ENCODE measurements at regions not wholly inside any gene's neighbourhood (a gene's known extent, or its start where the extent isn't known, plus 50 kb on each side); places are given as distances from the start of the nearest gene placed in this dataset.

DNA sequence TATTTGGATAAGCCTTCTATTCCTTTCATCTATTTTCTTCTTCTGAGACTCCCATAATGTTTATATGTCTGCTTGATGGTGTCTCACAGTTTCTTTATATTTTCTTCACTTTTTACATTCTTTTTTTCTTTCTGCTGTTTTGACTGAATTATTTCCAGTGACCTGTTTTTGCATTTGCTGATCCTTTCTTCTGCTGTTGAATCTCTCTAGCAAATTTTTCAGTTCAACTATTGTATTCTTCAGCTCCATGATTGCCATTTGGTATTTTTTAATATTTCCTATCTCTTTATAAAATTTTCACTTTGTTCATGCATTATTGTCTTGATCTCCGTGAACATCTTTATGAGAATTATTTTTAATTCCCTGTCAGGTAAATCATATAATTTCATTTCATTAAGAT is 122.3 kb upstream of the ST6GALNAC5 start:
- no peak overlapping the region for H3K27ac ChIP-seq
- no peak overlapping the region for H3K4me3 ChIP-seq
- no peaks in the 10 kb centered on the region for H3K4me1 ChIP-seq (ENCODE audit: low read depth)
- DNase-seq (ENCODE audit: low read depth in 1 of 2, low spot score in 1 of 2): no peak
- no peaks in the 10 kb centered on the region for H3K9me3 ChIP-seq (ENCODE audit: low read depth)
- TF ChIP-seq, protein P1, sequence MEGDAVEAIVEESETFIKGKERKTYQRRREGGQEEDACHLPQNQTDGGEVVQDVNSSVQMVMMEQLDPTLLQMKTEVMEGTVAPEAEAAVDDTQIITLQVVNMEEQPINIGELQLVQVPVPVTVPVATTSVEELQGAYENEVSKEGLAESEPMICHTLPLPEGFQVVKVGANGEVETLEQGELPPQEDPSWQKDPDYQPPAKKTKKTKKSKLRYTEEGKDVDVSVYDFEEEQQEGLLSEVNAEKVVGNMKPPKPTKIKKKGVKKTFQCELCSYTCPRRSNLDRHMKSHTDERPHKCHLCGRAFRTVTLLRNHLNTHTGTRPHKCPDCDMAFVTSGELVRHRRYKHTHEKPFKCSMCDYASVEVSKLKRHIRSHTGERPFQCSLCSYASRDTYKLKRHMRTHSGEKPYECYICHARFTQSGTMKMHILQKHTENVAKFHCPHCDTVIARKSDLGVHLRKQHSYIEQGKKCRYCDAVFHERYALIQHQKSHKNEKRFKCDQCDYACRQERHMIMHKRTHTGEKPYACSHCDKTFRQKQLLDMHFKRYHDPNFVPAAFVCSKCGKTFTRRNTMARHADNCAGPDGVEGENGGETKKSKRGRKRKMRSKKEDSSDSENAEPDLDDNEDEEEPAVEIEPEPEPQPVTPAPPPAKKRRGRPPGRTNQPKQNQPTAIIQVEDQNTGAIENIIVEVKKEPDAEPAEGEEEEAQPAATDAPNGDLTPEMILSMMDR (IDR thresholded peaks at IDR 0.05; ENCODE audit: low read depth, low read length): no peak
- no peaks in the 10 kb centered on the region for H3K36me3 ChIP-seq
- no peaks in the 10 kb centered on the region for H3K27me3 ChIP-seq

DNA sequence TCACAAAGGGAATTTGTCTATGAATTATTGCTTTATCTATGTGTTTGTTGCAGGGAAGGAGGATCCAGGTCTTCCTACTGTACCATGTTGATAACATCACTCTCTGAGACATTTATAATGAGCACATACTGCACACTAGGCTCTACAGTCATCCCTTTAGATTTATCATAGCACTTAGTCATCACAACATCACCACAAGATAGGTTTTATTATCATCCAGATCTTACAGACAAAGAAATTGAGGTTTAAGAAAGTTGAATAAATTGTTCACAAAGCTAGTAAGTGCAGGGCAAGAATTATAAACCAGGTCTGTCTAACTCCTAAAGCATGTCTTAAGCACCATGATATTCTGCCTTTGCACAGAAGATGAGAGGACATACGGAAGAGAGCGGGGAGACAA is 121.1 kb upstream of the ST6GALNAC5 start:
- Histone ChIP-seq H3K4me3 (no peak overlapping the region), H3K27ac (no peak overlapping the region), H3K36me3 (no peaks in the 10 kb centered on the region), H3K9me3 (ENCODE audit: low read depth) (no peaks in the 10 kb centered on the region), H3K4me1 (ENCODE audit: low read depth) (no peaks in the 10 kb centered on the region), H3K27me3 (no peaks in the 10 kb centered on the region)
- no peak for DNase-seq (ENCODE audit: low read depth in 1 of 2, low spot score in 1 of 2)
- TF ChIP-seq, protein P1 (IDR thresholded peaks at IDR 0.05; ENCODE audit: low read depth, low read length): no peak

DNA sequence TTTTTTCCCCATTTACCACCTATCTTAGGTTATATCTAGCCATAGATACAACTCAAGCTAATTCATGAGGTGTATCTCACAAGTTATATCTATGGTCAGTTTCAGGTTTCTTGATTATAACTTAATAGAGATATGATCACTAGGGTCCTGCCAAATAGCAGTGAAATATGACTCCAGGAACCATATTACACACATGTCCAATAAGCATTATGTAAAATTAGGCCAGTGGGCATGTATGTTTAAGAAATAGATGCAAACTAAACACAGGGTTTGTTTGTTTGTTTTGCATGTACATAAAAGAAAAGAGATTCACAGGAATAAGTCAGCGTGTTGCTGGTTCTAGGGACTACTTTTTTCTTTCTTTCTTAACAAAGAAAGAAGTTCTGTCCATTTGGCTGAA is 112.5 kb upstream of the ST6GALNAC5 start:
- Histone ChIP-seq H3K27ac (no peak overlapping the region), H3K36me3 (no peaks in the 10 kb centered on the region), H3K9me3 (ENCODE audit: low read depth) (no peaks in the 10 kb centered on the region), H3K4me3 (no peak overlapping the region), H3K4me1 (ENCODE audit: low read depth) (no peaks in the 10 kb centered on the region), H3K27me3 (no peaks in the 10 kb centered on the region)
- no peak for DNase-seq (ENCODE audit: low read depth in 1 of 2, low spot score in 1 of 2)
- TF ChIP-seq, protein P1 (IDR thresholded peaks at IDR 0.05; ENCODE audit: low read depth, low read length): no peak

DNA sequence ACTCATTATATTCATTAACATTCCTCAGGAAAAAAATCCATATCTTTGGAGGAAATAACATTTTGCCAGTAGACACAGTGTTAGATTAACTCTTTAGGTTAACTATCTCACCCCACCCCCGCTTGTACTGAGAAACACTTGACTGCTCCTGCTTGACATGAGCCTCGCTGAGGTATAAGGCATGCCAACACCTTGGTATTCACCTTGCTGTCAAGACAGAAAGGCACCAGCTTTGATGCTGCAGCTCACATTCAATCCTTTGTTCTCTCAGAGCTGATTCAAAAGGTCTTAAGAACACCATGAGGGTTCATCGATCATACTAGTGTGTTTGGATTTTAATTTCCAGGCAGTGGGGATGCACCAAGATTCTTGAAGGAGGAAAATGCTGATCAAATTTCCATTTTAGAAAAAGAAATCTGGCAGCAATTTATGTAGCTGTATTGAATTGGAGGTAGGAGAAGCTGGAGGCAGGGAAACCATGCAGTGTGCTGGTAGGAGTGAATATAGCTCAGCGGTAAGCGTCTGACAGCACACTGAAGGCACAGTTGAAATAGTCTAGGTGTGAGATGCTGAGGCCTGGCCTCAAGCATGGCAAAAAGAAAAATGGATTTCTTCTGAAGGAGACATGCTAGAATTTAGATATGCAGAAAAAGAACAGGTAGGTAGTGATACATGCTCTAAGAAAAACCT is 108.0 kb upstream of the ST6GALNAC5 start:
- Histone ChIP-seq H3K36me3 (no peaks in the 10 kb centered on the region), H3K4me1 (ENCODE audit: low read depth) (no peaks in the 10 kb centered on the region), H3K27ac (no peak overlapping the region), H3K4me3 (no peak overlapping the region), H3K27me3 (no peaks in the 10 kb centered on the region), H3K9me3 (ENCODE audit: low read depth) (no peaks in the 10 kb centered on the region)
- DNase-seq (ENCODE audit: low read depth in 1 of 2, low spot score in 1 of 2): no peak
- TF ChIP-seq, protein P1 (IDR thresholded peaks at IDR 0.05; ENCODE audit: low read depth, low read length): no peak

DNA sequence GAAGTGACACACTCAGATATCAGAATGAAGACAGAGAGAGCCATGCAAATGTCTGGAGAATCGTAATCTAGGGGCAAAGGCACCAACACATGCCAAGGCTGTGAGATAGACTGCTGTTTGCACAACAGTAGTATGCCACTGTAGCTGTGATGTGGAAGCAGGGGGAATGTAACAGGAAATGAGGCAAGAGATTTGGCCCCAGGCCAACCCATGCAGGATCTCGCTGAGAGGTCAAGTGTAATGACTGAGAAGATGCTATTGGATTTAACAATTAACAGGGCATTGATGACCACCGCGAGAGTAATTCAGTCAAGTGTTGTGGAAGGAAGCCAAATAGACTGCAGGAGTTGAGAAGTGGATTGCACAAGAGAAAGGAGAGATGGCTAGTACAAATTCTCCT is 107.3 kb upstream of the ST6GALNAC5 start:
- Histone ChIP-seq H3K27me3 (no peaks in the 10 kb centered on the region), H3K27ac (no peak overlapping the region), H3K36me3 (no peaks in the 10 kb centered on the region), H3K9me3 (ENCODE audit: low read depth) (no peaks in the 10 kb centered on the region), H3K4me1 (ENCODE audit: low read depth) (no peaks in the 10 kb centered on the region), H3K4me3 (no peak overlapping the region)
- TF ChIP-seq, protein P1 (IDR thresholded peaks at IDR 0.05; ENCODE audit: low read depth, low read length): no peak
- peak in 1 of 2 donors; percentile 56 for DNase-seq (ENCODE audit: low read depth in 1 of 2, low spot score in 1 of 2)

All from cardiac muscle cell (in vitro differentiated cells and primary cell).